HG03103 (cell line): ENCODE measurements at regions not wholly inside any gene's neighbourhood (a gene's known extent, or its start where the extent isn't known, plus 50 kb on each side); places are given as distances from the start of the nearest gene placed in this dataset.
"Not testable (repeated sequence)": the region's sequence is repeated elsewhere in the genome, so short reads cannot be mapped to it uniquely, and the experiment has no call there.

Experiments
- ATAC-seq: cut with Tn5 transposase; IDR thresholded peaks from one replicate; pipeline ENCODE4 v1.9.1; 2021; ENCODE audit warnings: low read depth; ENCODE audit not compliant: unreplicated experiment

GRCh38 chr5:90287036-90287435 is 122.5 kb downstream of the CETN3 start:
- no peak for ATAC-seq

GRCh38 chr5:90285581-90285980 is 124.0 kb downstream of the CETN3 start:
- ATAC-seq: no peak

GRCh38 chr5:90284375-90284774 is 125.2 kb downstream of the CETN3 start:
- no peak for ATAC-seq

GRCh38 chr5:90279091-90279490 is 130.5 kb downstream of the CETN3 start:
- ATAC-seq: no peak

GRCh38 chr5:90274216-90274615 is 135.3 kb downstream of the CETN3 start:
- no peak for ATAC-seq

GRCh38 chr5:90267646-90268045 is 141.9 kb downstream of the CETN3 start:
- no peak for ATAC-seq

GRCh38 chr5:90265545-90265857 is 144.1 kb downstream of the CETN3 start:
- ATAC-seq: no peak

GRCh38 chr5:90264689-90265544 is 144.6 kb downstream of the CETN3 start:
- peak; percentile 76 for ATAC-seq

GRCh38 chr5:90263102-90263820 is 146.3 kb downstream of the CETN3 start:
- no peak for ATAC-seq

- no peak for ATAC-seq
These were observed 158.1 kb downstream of the CETN3 start for GRCh38 chr5:90251447-90251846.

GRCh38 chr5:90248640-90249039 is 160.9 kb downstream of the CETN3 start:
- no peak for ATAC-seq

GRCh38 chr5:90243848-90244247 is 165.7 kb downstream of the CETN3 start:
- not testable (repeated sequence) for ATAC-seq

GRCh38 chr5:90233476-90233875 is 176.1 kb downstream of the CETN3 start:
- no peak for ATAC-seq

GRCh38 chr5:90231688-90232087 is 177.9 kb downstream of the CETN3 start:
- no peak for ATAC-seq

GRCh38 chr5:90227683-90228082 is 181.9 kb downstream of the CETN3 start:
- ATAC-seq: no peak

- ATAC-seq: no peak
These were observed 183.0 kb downstream of the CETN3 start for GRCh38 chr5:90226433-90227099.

- no peak for ATAC-seq
These were observed 185.2 kb downstream of the CETN3 start for GRCh38 chr5:90224342-90224741.

GRCh38 chr5:90223756-90224155 is 185.8 kb downstream of the CETN3 start:
- ATAC-seq: no peak

GRCh38 chr5:90221951-90222350 is 187.6 kb downstream of the CETN3 start:
- no peak for ATAC-seq

- no peak for ATAC-seq
These were observed 189.0 kb downstream of the CETN3 start for GRCh38 chr5:90220554-90220953.

- ATAC-seq: no peak
These were observed 194.6 kb downstream of the CETN3 start for GRCh38 chr5:90214991-90215390.
